ENCODE measurements at regions not wholly inside any gene's neighbourhood (a gene's known extent, or its start where the extent isn't known, plus 50 kb on each side); places are given as distances from the start of the nearest gene placed in this dataset.
"Not testable (repeated sequence)": the region's sequence is repeated elsewhere in the genome, so short reads cannot be mapped to it uniquely, and the experiment has no call there.

GRCh38 chr11:3444420-3444744, 65.4 kb upstream of the ZNF195 start:
- TF ChIP-seq CTCF (conservative IDR thresholded peaks at IDR 0.05; ENCODE audit: low read length); EZH2phosphoT487 (IDR thresholded peaks at IDR 0.05; ENCODE audit: borderline replicate concordance): not testable (repeated sequence)

Data from Loucy (cell line).